Mammary epithelial cell (primary cell): ENCODE measurements at regions not wholly inside any gene's neighbourhood (a gene's known extent, or its start where the extent isn't known, plus 50 kb on each side); places are given as distances from the start of the nearest gene placed in this dataset.

ENCODE experiments used
- CTCF ChIP-seq, 2 donors: IDR thresholded peaks in 1 of 2; conservative IDR thresholded peaks in 1 of 2; 2 replicates each; pipeline ENCODE4 v1.5.1; 2011 to 2012; ENCODE audit warnings: inconsistent platforms in 2 of 2, low read length in 2 of 2, mild to moderate bottlenecking in 2 of 2, control low read depth in 1 of 2, low read depth in 1 of 2; ENCODE audit not compliant: insufficient read depth in 1 of 2; ENCODE audit errors: extremely low read depth in 1 of 2
- EZH2 ChIP-seq: IDR thresholded peaks from 2 replicates; pipeline ENCODE4 v1.6.1; 2012; ENCODE audit warnings: low read length, inconsistent platforms, borderline replicate concordance

GRCh38 chr14:76958980-76959710, 69.4 kb downstream of the IRF2BPL start:
- TF ChIP-seq CTCF (conservative IDR thresholded peaks at IDR 0.05 in 1 of 2, IDR thresholded peaks at IDR 0.05 in 1 of 2; ENCODE audit: extremely low read depth in 1 of 2, insufficient read depth in 1 of 2, low read depth in 1 of 2, low read length in 2 of 2) (no peak), EZH2 (no peak)
